Activated CD4-positive, alpha-beta T cell treated with anti-CD3 and anti-CD28 coated beads for 24 hours (primary cell): ENCODE measurements at regions not wholly inside any gene's neighbourhood (a gene's known extent, or its start where the extent isn't known, plus 50 kb on each side); places are given as distances from the start of the nearest gene placed in this dataset.

Experiments used
- DNase-seq, 2 donors: peaks; one replicate each; pipeline ENCODE4 v3.0.0-alpha.2; 2020; ENCODE audit warnings: low read depth in 2 of 2

GRCh38 chr11:8799273-8799672, 111.7 kb upstream of the AKIP1 start:
- no peak for DNase-seq

- DNase-seq, result no peak
Observed at GRCh38 chr11:8800520-8801110, 110.4 kb upstream of the AKIP1 start.

- no peak for DNase-seq
Observed at GRCh38 chr11:8801121-8801520, 109.9 kb upstream of the AKIP1 start.

- DNase-seq, result no peak
Observed at GRCh38 chr11:8802251-8802650, 108.7 kb upstream of the AKIP1 start.

GRCh38 chr11:8803973-8804372, 107.0 kb upstream of the AKIP1 start:
- no peak for DNase-seq

- DNase-seq, result no peak
Observed at GRCh38 chr11:8805296-8805695, 105.7 kb upstream of the AKIP1 start.

- DNase-seq, result no peak
Observed at GRCh38 chr11:8806974-8807373, 104.0 kb upstream of the AKIP1 start.

GRCh38 chr11:8807544-8808225, 103.3 kb upstream of the AKIP1 start:
- DNase-seq, result no peak

GRCh38 chr11:8808226-8808585, 102.8 kb upstream of the AKIP1 start:
- DNase-seq, result no peak

- no peak for DNase-seq
Observed at GRCh38 chr11:8809241-8809938, 101.6 kb upstream of the AKIP1 start.

- no peak for DNase-seq
Observed at GRCh38 chr11:8809939-8810539, 101.0 kb upstream of the AKIP1 start.

GRCh38 chr11:8810540-8811301, 100.3 kb upstream of the AKIP1 start:
- DNase-seq, result no peak

GRCh38 chr11:8811571-8811970, 99.4 kb upstream of the AKIP1 start:
- no peak for DNase-seq

GRCh38 chr11:8812438-8812837, 98.6 kb upstream of the AKIP1 start:
- no peak for DNase-seq

- peak; percentile 31 to 43 for DNase-seq
Observed at GRCh38 chr11:8813658-8814057, 97.3 kb upstream of the AKIP1 start.

- DNase-seq, result no peak
Observed at GRCh38 chr11:8814209-8814922, 96.6 kb upstream of the AKIP1 start.

GRCh38 chr11:8814923-8815240, 96.1 kb upstream of the AKIP1 start:
- DNase-seq, result no peak

- no peak for DNase-seq
Observed at GRCh38 chr11:8818421-8818820, 92.6 kb upstream of the AKIP1 start.

- DNase-seq, result no peak
Observed at GRCh38 chr11:8820401-8820800, 90.6 kb upstream of the AKIP1 start.

- no peak for DNase-seq
Observed at GRCh38 chr11:8822469-8822868, 88.5 kb upstream of the AKIP1 start.

- no peak for DNase-seq
Observed at GRCh38 chr11:8823174-8823742, 87.7 kb upstream of the AKIP1 start.
